Esophagus squamous epithelium (tissue), 4 donors: ENCODE measurements at regions not wholly inside any gene's neighbourhood (a gene's known extent, or its start where the extent isn't known, plus 50 kb on each side); places are given as distances from the start of the nearest gene placed in this dataset.

Source experiments
- POLR2A ChIP-seq, 4 donors: fragments of 450-650 bp; IDR thresholded peaks; one replicate each; pipeline ENCODE4 v1.6.1; 2017; ENCODE audit warnings: antibody characterized with exemption in 4 of 4, mild to moderate bottlenecking in 4 of 4, moderate library complexity in 3 of 4
- TF ChIP-seq, protein P1 (sequence below), 6 experiments: fragments of 450-650 bp in 4 of 6; fragments of 200-600 bp in 2 of 6; sonication (generic) in 2 of 6; IDR thresholded peaks; one replicate each; pipeline ENCODE4 v1.5.1; 2016 to 2019; ENCODE audit warnings: antibody characterized with exemption in 6 of 6, mild to moderate bottlenecking in 4 of 6, moderate library complexity in 4 of 6

DNA sequence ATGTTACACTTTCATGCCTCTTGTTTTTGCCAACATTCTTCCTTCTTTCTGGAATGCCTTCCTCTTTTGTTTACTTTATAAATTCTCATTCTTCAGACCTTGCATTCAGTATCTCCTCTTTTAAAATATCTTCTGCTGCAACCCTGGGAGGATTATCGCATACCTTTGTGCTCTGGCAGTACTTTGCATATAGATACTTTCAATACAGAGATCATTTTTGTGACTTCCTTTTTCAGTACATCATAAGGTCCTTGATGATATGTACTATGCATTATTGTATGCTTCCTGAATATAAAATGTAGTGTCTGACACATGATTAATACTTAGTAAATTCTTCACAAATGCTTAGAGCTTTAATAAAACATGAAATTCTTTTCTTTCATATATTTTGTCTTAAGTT is 538.7 kb downstream of the TRIB2 start:
- TF ChIP-seq, protein P1, sequence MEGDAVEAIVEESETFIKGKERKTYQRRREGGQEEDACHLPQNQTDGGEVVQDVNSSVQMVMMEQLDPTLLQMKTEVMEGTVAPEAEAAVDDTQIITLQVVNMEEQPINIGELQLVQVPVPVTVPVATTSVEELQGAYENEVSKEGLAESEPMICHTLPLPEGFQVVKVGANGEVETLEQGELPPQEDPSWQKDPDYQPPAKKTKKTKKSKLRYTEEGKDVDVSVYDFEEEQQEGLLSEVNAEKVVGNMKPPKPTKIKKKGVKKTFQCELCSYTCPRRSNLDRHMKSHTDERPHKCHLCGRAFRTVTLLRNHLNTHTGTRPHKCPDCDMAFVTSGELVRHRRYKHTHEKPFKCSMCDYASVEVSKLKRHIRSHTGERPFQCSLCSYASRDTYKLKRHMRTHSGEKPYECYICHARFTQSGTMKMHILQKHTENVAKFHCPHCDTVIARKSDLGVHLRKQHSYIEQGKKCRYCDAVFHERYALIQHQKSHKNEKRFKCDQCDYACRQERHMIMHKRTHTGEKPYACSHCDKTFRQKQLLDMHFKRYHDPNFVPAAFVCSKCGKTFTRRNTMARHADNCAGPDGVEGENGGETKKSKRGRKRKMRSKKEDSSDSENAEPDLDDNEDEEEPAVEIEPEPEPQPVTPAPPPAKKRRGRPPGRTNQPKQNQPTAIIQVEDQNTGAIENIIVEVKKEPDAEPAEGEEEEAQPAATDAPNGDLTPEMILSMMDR (IDR thresholded peaks at IDR 0.05), result no peak
- no peak for TF ChIP-seq POLR2A (IDR thresholded peaks at IDR 0.05)
